Fibroblast of skin of back (primary cell): ENCODE measurements at regions not wholly inside any gene's neighbourhood (a gene's known extent, or its start where the extent isn't known, plus 50 kb on each side); places are given as distances from the start of the nearest gene placed in this dataset.
"Not testable (repeated sequence)": the region's sequence is repeated elsewhere in the genome, so short reads cannot be mapped to it uniquely, and the experiment has no call there.

Experiments used
- DNase-seq: peaks from one replicate; pipeline ENCODE4 v3.0.0-alpha.2; 2013

DNA sequence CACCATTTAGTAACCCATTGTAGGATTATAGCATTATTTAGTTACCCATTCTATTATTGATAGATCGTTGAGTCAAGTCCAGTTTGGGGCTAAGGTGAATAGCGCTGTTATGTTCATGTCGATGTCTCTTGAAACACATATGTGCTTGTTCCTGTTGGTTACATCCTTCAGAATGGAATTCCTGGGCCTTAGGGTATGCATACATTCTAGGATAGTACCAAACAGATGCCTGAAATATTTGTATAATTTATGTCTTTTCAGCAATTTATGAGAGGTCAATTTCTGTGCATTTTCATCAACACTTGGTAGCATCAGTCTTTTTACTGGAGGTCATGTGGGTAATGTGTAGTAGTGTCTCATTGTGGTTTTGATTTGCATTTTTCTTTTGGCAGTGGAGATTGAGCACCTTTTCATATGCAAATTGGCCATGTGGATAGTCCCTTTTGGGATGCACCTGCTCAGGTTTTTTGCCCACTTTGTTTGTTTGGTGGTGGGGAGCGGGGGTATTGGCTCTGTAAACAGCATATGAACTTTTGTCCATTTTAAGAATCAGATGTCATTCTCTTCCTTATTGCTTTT, 104.2 kb downstream of the CDRT15L2 start:
- DNase-seq: not testable (repeated sequence)

DNA sequence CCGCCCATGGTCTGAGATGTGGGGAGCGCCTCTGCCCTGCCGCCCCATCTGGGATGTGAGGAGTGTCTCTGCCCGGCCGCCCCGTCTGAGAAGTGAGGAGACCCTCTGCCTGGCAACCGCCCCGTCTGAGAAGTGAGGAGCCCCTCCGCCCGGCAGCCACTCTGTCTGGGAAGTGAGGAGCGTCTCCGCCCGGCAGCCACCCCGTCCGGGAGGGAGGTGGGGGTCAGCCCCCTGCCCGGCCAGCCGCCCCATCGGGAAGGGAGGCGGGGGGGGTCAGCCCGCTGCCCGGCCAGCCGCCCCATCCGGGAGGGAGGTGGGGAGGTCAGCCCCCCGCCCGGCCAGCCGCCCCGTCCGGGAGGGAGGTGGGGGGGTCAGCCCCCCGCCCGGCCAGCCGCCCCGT, 105.5 kb downstream of the CDRT15L2 start:
- DNase-seq: not testable (repeated sequence)

DNA sequence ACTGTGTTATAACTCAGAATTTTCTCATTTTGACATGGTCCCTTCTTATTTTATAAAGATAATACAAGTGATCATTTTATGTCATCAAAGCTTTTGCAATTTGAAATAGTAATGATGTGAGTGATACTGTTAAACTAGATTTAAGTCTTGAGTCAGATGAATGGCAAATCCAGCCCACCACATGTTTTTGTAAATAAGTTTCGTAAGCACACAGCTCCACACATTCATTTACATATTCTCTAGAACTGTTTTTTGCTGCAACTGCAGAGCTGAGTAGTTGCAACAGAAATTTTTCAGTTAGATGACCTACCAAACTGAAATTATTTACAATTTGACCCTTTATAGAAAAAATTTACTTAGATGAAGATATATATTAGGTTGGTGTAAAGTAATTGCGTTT, 108.1 kb downstream of the CDRT15L2 start:
- DNase-seq: not testable (repeated sequence)

DNA sequence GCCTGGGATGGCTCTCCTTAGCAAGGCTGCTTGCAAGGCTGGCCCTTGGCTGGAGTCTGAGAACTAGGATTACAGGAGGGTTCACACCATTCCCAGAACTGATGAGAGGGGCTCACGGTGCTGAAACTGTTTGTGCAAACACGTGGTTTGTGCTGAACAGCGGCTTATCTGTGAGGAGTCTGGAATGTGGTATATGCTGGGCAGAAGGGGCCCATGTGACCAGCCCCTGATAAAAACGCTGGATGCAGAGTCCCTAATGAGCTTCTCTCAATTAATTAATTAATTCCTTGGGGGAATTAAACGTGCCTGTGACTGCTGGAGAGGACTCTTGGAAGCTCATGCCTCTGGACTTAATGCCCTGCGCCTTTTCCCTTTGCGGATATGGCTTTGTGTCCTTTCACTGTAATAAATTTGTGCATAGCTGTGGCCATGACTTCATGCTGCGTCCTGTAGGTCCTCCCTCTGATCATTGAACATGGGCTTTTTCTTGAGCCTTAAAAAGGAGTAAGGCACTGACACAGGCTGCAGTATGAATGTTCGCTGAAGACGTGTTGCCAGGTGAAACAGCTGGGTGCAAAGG, 109.7 kb downstream of the CDRT15L2 start:
- DNase-seq: not testable (repeated sequence)

DNA sequence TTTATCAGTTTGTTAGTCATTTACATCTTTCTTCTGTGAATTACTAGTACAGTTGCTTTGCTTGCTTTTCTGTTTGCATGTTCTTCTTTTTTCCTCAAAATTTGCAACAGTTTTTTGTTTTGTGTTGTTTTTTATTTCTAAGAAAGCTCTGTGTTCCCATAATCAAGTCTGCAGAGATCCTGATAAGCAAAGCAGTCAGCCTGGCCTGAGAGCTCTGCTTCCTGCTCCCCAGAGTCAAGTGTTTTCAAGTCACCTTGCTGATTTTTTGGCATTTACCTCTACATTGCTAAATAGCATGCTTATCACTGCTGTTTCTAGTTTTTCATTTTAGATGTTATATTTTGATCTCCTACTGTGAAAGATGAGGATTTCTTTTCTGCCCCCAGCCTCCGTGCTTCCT, 113.2 kb downstream of the CDRT15L2 start:
- DNase-seq: not testable (repeated sequence)

DNA sequence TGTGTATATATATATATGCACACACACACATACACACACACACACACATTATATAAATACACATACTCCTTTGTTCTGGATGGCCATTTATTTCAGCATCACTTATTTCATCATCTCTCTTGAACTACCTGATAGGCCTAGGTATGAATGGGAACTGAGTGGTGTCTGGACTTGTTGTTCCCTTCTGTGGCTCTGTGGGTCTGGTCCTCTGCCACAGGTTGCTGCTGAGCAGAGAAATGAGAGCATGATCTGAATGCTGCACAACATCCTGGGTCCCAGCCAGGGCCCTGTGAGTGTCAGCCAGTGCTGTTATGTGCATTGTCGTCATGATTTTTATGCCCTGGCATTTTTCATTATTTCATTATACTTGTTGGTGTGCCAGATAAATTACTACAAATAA, 116.3 kb downstream of the CDRT15L2 start:
- DNase-seq: not testable (repeated sequence)

DNA sequence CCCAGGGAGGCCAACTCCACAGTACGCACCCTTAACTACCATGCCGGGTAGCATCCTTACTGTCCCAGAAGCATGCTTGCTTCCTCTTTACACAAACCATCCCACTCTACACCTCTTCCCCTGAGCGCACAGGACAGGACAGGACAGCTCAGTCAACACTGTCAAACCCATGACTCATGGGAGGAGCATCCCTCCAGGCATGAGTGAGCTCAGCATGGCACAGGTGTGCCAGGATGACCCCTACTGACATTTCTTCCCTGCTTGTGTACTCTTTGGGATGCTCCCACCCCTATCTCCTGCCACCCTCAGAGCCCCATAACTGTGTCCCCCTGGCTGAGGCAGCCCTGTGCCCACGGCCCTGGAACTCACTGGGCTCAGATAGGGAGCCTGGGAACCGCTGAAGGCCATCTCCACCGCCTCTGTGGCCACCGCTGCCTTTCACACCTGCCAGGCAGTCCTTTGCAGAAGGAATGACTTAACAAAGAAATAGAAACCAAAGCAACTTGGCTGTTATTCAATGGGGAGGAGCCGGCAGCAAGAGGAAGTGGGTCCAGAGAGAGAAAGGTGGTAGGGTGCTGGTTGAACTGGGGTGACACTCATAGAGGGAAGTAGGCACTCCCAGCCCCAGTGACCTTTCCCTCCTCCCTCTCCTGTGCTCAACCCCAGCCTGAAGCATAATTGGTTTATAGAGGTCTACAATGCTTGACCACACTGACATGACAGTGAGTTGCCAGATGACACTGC, 119.1 kb downstream of the CDRT15L2 start:
- DNase-seq: not testable (repeated sequence)

DNA sequence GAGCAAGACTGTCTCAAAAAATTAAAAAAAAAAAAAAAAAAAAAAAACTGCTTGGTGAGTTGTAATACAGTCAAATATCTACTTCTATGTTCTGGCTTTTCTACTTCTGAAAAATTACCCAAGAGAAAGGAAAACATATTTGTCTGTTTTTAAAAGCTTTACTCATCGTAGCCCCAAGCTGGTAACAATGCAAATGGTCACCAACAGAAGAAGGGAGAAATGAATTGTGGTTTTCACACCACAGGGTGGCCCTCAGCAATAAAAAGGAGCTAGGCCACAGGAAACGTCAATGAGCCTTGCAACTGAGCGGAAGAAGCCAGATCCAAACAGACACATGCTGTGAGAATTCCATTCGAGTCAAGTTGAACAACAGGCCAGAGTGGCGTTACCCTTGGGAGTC, 121.0 kb downstream of the CDRT15L2 start:
- DNase-seq: peak; percentile 60

DNA sequence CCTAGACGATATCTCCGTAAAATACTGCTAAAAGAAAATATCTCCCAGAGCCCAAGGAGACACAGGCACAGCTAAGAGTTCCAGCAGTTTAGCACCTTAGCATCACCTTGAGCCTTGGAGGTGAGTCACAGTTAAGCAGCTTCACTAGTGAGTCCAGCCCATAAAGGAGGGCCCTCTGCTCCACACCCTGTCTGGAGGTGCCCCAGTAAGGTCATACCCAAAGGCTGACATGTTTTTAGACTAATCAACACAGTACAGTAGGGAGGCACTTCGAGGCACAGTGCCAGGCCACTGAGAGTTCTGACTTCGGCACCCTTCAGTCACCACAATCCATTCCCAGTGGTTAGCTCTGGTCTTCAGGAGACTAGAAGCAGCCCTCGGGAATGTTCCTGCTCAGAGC, 121.8 kb downstream of the CDRT15L2 start:
- DNase-seq: not testable (repeated sequence)

DNA sequence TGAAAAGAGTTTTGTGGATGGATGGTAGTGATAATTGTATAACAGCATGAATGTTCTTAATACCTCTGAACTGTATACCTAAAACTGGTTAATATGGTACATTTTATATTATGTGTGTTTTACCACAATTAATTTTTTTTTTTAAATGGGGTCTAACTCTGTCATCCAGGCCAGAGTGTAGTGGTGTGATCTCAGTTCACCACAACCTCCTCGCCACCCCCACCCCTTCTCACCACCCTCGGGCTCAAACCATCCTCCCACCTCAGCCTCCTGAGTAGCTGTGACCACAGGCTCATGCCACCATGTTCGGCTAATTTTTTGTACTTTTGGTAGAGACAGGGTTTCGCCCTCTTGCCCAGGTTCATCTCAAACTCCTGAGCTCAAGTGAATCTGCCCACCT, 123.2 kb downstream of the CDRT15L2 start:
- no peak for DNase-seq

DNA sequence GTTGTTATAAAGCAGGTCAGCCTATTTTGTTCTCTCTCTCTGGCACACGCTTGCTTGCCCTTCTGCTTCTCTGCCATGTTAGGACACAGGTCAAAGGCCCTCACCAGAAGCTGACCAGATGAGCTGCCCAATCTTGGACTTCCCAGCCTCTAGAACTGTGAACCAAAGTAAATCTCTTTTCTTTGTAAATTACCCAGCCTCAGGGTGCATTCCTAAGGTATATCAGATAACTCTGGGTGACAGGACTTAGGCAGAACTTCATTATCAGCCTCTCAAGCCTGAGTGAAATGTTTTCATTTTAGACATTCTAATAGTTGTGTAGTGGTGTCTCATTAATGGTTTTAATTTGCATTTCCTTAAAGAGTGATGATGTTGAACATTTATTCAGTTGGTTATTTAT, 124.3 kb downstream of the CDRT15L2 start:
- DNase-seq: no peak

DNA sequence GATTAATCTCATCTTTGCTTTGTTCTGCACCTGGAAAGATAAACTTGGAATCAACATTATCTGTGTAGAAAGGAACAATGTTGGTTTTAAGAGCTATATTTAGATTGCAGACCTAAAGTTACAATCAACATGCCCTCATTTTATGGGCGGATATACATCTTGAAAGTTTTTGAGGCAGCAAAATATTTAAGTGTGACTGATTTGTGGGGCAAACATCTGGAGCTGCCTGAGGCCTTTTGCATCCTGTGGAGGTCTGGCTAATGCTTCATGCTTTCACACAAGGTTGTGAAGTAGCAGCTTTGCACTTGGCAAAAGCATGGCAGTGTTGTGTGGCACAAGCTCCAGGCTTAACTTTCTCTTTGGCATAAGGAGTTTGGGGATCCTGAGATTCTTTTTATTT, 125.7 kb downstream of the CDRT15L2 start:
- DNase-seq: not testable (repeated sequence)

DNA sequence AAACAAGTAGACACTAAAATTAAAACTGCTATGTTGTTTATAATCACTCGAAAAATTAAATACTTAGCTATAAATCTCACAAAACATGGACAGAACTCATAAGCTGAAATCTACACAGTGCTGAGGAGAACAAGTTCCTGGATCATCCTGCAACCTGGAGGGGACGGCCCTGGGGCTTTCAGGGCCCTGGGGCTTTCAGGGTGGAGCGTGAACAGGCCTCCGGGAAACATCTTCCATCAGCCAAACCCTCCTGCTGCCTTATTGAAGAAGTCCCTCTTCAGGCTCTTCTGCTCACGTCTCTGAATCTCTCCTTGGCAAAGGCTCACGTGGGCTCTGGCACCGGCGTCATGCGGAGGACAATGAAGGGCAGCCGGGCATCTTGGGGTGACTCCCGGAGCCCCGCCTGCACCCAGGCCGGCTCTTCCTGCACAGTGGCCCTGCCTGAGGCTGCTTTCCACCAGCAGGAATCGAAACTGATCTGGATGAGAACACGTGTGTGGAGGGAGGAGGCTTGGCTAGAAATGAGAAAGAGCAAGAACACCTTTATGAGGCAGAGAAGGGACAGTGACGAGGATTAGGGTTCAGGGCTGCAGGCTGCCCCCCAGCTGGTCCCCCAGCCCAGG, 127.3 kb downstream of the CDRT15L2 start:
- no peak for DNase-seq

DNA sequence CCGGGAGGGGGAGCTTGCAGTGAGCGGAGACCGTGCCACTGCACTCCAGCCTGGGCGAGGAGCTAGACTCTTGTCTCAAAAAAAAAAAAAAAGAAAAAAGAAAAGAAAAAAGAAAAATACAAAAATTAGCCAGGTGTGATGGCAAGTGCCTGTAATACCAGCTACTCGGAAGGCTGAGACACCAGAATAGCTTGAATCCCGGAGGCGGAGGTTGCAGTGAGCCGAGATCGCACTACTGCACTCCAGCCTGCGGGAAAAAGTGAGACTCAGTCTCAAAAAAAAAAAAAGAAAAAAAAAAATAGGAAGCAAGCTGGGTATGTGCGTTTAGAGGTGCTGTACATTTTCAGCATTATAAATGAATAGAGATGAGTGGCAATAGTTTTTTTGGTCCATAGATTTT, 129.3 kb downstream of the CDRT15L2 start:
- not testable (repeated sequence) for DNase-seq

DNA sequence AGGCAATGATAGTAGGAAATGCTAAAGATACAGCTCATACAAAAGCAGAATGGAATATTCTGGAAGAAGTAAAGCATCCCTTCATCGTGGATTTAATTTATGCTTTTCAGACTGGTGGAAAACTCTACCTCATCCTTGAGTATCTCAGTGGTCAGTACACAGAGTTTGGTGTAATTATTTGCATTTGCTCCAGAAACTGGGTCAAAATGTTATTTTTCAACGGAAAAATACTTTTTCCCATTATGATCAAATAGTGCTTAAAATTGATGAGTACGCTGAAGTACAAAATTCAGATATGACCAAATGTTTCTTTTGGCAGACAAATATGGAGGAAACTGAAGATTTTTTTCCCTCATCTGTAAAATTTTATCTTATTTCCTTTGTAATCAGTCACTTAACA, 137.0 kb downstream of the CDRT15L2 start:
- not testable (repeated sequence) for DNase-seq

DNA sequence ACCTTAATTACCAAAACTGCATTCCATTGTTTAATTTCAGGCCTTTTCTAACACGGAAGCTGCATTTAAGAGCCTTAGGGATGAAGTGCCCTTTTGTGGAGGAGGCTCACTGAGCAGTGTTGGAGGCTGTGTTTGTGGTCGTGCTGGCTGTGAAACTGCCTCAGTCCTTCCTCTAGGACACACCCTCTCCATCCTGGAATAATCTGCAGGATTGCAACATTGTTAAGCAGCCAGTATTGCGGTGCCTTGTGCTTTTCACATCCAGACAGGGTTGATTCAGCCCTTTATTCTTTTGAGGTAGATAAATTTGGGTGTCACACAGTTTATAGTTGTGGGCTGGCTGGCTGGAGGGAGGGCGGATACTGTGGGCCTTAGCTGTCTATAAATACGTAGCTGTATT, 141.6 kb downstream of the CDRT15L2 start:
- no peak for DNase-seq

DNA sequence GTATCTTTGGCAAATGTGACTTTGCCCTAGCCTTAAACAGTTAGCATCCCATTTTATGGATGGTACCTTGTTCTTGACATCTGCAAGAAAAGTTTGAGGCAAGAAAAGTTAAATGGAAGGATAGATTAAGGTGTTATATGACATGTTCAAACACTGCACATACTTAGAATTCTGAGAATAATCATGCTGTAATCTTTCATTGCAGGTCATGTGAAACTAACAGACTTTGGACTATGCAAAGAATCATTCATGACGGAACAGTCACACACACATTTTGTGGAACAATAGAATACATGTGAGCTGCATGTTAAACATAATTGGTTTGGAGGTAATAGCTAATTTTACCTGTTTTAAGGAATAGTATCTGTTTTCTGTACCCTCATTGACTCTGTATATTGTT, 144.9 kb downstream of the CDRT15L2 start:
- DNase-seq: not testable (repeated sequence)

DNA sequence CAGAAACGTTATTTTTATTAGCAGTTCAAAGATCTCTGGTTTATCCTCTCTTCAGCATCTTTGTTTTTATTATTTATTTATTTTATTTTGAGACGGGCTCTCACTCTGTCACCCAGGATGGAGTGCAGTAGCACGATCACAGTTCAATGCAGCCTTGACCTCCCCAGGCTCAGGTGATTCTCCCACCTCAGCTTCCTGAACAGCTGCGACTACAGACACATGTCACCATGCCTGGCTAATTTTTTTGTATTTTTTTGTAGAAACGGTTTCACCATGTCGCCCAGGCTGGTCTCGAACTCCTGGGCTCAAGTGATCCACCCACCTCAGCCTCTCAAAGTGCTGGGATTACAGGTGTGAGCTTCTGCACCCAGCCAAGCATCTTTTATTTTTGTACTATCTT, 147.7 kb downstream of the CDRT15L2 start:
- not testable (repeated sequence) for DNase-seq

DNA sequence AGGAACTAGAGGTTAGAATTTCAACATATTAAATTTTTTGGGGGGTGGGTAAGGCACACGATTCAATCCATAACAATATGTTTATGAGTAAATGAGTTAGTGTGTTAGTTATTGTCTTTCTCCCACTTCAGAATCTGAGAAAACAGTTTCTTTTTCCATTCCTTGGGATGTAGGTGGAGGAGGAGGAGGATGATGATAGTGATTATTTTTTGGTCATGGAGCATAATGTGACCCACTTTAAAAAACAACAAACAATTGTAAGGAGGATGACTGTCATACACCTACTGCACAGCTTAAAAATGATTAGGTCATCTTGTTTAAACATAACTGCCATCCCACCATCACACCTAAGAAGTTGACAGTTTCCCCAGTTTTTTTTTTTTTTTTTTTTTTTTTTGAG, 148.7 kb downstream of the CDRT15L2 start:
- DNase-seq: no peak

DNA sequence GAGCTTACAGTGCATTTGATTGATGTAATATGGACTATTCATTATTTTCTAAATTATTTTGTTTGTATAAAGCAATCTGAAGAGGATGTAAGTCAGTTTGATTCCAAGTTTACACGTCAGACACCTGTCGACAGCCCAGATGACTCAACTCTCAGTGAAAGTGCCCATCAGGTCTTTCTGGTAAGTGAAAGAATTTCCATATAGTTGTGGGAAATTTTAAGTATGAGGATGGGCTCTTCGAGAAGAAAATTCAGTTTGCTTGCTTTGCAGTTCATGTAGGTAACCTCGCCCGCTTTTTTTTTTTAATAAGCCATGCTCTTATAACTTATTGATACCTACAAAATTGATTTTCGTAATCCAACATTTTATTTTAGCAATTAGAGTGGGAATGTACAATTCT, 151.6 kb downstream of the CDRT15L2 start:
- not testable (repeated sequence) for DNase-seq

DNA sequence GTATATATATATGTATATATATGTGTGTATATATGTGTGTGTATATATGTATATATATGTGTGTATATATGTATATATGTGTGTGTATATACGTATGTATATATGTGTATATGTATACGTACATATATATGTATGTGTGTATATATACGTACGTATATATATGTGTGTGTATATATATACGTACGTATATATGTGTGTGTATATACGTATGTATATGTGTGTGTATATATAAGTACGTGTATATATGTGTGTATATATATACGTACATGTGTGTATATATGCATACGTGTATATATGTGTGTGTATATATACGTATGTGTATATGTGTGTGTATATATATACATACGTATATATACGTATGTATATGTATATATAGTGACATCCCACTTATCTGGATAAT, 154.4 kb downstream of the CDRT15L2 start:
- DNase-seq: no peak

DNA sequence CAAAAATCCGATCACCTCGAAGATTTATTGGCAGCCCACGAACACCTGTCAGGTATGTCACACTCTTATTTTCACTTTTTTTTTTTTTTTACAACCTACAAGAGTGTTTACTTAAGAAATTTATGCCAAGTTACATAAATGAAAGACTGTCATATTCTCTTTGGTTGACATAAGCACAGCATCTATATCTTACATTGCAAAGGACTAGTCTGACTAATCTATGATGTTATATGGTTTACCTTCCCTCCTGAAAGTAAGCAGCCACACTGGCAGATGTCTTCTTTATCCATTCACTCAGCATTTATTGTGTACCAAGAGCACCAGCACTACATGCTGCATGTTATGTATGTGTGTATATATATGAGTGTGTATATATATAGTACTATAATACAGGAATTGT, 156.3 kb downstream of the CDRT15L2 start:
- DNase-seq: no peak

DNA sequence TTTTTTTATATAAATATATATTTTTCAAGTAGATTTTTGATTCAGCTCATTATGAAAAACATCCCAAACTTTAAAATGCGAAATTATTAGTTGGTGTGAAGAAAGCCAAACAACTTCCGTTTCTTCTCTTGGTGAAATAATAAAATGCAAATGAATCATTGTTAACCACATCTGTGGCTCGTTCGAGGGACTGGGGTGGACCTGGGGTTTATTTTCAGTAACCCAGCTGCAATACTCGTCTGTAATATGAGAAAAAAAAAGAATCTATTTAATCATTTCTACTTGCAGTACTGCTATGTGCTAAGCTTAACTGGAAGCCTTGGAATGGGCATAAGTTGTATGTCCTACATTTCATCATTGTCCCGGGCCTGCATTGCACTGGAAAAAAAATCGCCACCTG, 158.1 kb downstream of the CDRT15L2 start:
- DNase-seq: not testable (repeated sequence)

DNA sequence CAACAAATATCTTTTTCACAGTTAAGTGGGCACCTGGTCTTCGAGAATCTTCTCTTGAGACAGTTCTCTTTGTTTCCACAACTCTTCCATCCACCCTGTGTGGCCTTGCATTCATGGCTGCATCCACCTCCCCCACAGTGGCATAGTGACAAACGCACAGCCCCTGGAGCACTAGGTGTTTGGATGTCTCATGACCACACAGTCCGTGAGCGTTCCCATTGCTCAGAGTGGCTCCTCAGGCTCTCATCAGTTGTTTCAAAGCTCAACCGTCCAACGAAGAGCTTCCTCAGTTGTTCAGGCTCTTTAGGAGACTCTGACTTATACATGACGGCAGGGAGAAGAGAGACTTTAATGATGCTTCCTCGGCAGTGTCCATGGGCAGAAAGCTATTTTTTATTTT, 191.6 kb downstream of the CDRT15L2 start:
- no peak for DNase-seq
